B cell (primary cell): ENCODE measurements at regions not wholly inside any gene's neighbourhood (a gene's known extent, or its start where the extent isn't known, plus 50 kb on each side); places are given as distances from the start of the nearest gene placed in this dataset.

Source experiments
- ATAC-seq: fragments of 200-7000 bp; cut with Tn5 transposase; one replicate; pipeline ENCODE4 v1.10.0; 2021; ENCODE audit warnings: low read depth, mild to moderate bottlenecking, moderate number of reproducible peaks, moderate library complexity
- CTCF ChIA-PET: fragments of 350-600 bp; sonication (Branson Sonifier 250); formaldehyde crosslinking; loops from one replicate; lab custom pipeline; 2021; ENCODE audit warnings: antibody characterized with exemption, inconsistent platforms; lab: Charles Lee
- POLR2A ChIA-PET: fragments of 350-600 bp; sonication (Branson Sonifier 250); formaldehyde crosslinking; loops from one replicate; lab custom pipeline; 2021; ENCODE audit warnings: antibody characterized with exemption; lab: Charles Lee
- DNase-seq: peaks from one replicate; pipeline ENCODE4 v3.0.0; 2013
- H2AFZ ChIP-seq: 2 replicates; pipeline ENCODE4 v1.6.1; 2012; ENCODE audit warnings: mild to moderate bottlenecking, low read depth, low read length; ENCODE audit not compliant: insufficient read depth, poor library complexity, severe bottlenecking
- H3K27ac ChIP-seq, 2 donors: 1 replicate in 1 of 2; 2 replicates in 1 of 2; pipeline ENCODE4 v1.5.1; 2012 to 2013; ENCODE audit warnings: low read length in 2 of 2, mild to moderate bottlenecking in 2 of 2, moderate library complexity in 1 of 2
- H3K27me3 ChIP-seq, 4 experiments: fragments of 200-600 bp in 1 of 4; sonication (generic) in 1 of 4; replicated peaks in 1 of 4; 1 replicate in 2 of 4; 2 replicates in 2 of 4; pipeline versions ENCODE4 v1.6.1 to v1.7.0; 2013 to 2016; ENCODE audit warnings: low read length in 3 of 4, mild to moderate bottlenecking in 2 of 4, mixed read lengths in 1 of 4, moderate library complexity in 1 of 4; ENCODE audit not compliant: insufficient read depth in 4 of 4, control insufficient read depth in 3 of 4; ENCODE audit errors: control extremely low read depth in 1 of 4
- H3K36me3 ChIP-seq, 2 experiments: replicated peaks in 1 of 2; 1 replicate in 1 of 2; 2 replicates in 1 of 2; pipeline versions ENCODE4 v1.6.1 to v1.7.1; 2013; ENCODE audit warnings: low read length in 1 of 2; ENCODE audit not compliant: insufficient read depth in 2 of 2, control insufficient read depth in 1 of 2; ENCODE audit errors: control extremely low read depth in 1 of 2, extremely low read depth in 1 of 2
- H3K4me1 ChIP-seq, 2 donors: fragments of 200-600 bp in 1 of 2; sonication (generic) in 1 of 2; 1 replicate in 1 of 2; 2 replicates in 1 of 2; pipeline versions ENCODE4 v1.5.1 to v1.6.1; 2013 to 2017; ENCODE audit warnings: low read length in 2 of 2; ENCODE audit not compliant: control insufficient read depth in 2 of 2, insufficient read depth in 2 of 2
- H3K4me2 ChIP-seq: replicated peaks from 2 replicates; pipeline ENCODE3; 2012; ENCODE audit warnings: mild to moderate bottlenecking, low read depth, low read length; ENCODE audit not compliant: poor library complexity, severe bottlenecking
- H3K4me3 ChIP-seq, 5 experiments: fragments of 200-600 bp in 1 of 5; sonication (generic) in 1 of 5; 1 replicate in 3 of 5; 2 replicates in 2 of 5; pipeline versions ENCODE4 v1.5.1 to v1.7.0; 2011 to 2016; ENCODE audit warnings: low read length in 4 of 5, mild to moderate bottlenecking in 4 of 5, low read depth in 2 of 5, control low read depth in 1 of 5, moderate library complexity in 1 of 5; ENCODE audit not compliant: insufficient read depth in 1 of 5; ENCODE audit errors: control extremely low read depth in 1 of 5, extremely low read depth in 1 of 5
- H3K79me2 ChIP-seq: fragments of 200-600 bp; sonication (generic); one replicate; pipeline ENCODE4 v1.6.0; 2016; ENCODE audit warnings: low read length; ENCODE audit not compliant: control insufficient read depth, insufficient read depth
- H3K9ac ChIP-seq: fragments of 200-600 bp; sonication (generic); 2 replicates; pipeline ENCODE4 v1.6.1; 2017; ENCODE audit warnings: mild to moderate bottlenecking, low read length, moderate library complexity
- H3K9me3 ChIP-seq, 3 donors: one replicate each; pipeline versions ENCODE4 v1.6.1 to v1.7.1; 2013; ENCODE audit warnings: low read length in 2 of 3; ENCODE audit not compliant: control insufficient read depth in 2 of 3, insufficient read depth in 1 of 3; ENCODE audit errors: control extremely low read depth in 1 of 3
- H4K20me1 ChIP-seq: 2 replicates; pipeline ENCODE4 v1.6.0; 2012; ENCODE audit warnings: mild to moderate bottlenecking, low read length; ENCODE audit not compliant: insufficient read depth, control insufficient read depth, poor library complexity, severe bottlenecking
- H3K27ac Mint-ChIP-seq: one replicate; pipeline ENCODE4 v1.8.0; 2021; ENCODE audit warnings: mixed read lengths
- H3K27me3 Mint-ChIP-seq: one replicate; pipeline ENCODE4 v1.8.0; 2021; ENCODE audit warnings: mixed read lengths
- H3K4me1 Mint-ChIP-seq: one replicate; pipeline ENCODE4 v1.8.0; 2021; ENCODE audit warnings: mixed read lengths
- H3K4me3 Mint-ChIP-seq: one replicate; pipeline ENCODE4 v1.8.0; 2021; ENCODE audit warnings: mixed read lengths
- H3K9me3 Mint-ChIP-seq: one replicate; pipeline ENCODE4 v1.8.0; 2022; ENCODE audit warnings: mixed read lengths; ENCODE audit not compliant: insufficient read depth
- EZH2 ChIP-seq: IDR thresholded peaks from 2 replicates; pipeline ENCODE4 v1.6.1; 2012; ENCODE audit warnings: borderline replicate concordance, low read depth, mild to moderate bottlenecking, moderate library complexity, low read length; ENCODE audit not compliant: insufficient read depth, poor library complexity, severe bottlenecking
- WGBS: methylation state at CpG from one replicate; pipeline ENCODE4 v1.1.5; 2013; ENCODE audit warnings: missing lambda C conversion rate; ENCODE audit not compliant: insufficient coverage; 5-methylcytosine and 5-hydroxymethylcytosine counted together
- intact Hi-C: fragments of 100-400 bp; cut with micrococcal nuclease; formaldehyde crosslinking; loops from one replicate; pipeline ENCODE4 v1.10.0; 2022
- TF ChIP-seq, protein P1 (sequence below): fragments of 200-600 bp; IDR thresholded peaks from one replicate; pipeline ENCODE4 v1.8.0; 2022; ENCODE audit warnings: antibody characterized with exemption, mild to moderate bottlenecking

DNA sequence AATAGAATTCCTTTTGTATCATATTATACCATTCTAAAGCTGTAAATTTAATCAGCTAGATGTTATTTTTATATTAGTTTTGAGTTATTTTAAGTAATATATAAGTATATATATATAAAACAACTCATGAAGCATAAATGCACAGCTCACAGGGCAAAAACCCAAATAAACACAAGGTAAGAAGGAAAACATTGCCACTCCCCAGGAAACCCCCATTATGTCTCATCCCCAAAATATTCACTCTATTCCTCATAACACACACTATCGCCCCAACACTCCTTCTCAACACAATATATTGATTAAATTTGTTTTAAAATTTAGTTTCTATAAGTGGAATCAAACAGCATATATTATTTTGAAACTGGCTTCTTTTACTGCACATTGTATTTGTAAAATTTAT is 98.6 kb upstream of the FAM83B start:
- Histone ChIP-seq H3K4me2 (no peak overlapping the region), H3K4me3 (no peak overlapping the region), H3K79me2 (no peaks in the 10 kb centered on the region), H3K27me3 (no peaks in the 10 kb centered on the region), H3K4me1 (no peaks in the 10 kb centered on the region), H3K9ac (no peak overlapping the region), H4K20me1 (no peaks in the 10 kb centered on the region), H3K36me3 (no peaks in the 10 kb centered on the region), H2AFZ (no peak overlapping the region), H3K27ac (no peak overlapping the region), H3K9me3 (peaks cover 0 to 5% (median 0%) of the 10 kb centered on the region in 3 donors)
- Mint-ChIP-seq H3K27me3 (no peaks in the 10 kb centered on the region), H3K4me3 (no peak overlapping the region), H3K27ac (no peak overlapping the region), H3K9me3 (peaks cover 9% of the 10 kb centered on the region), H3K4me1 (no peaks in the 10 kb centered on the region)
- ATAC-seq = no peak
- no peak for DNase-seq
- WGBS = no CpG with 5 or more reads among the region's 1 CpG
- intact Hi-C loops = no loop called here
- TF ChIP-seq EZH2 = no peak
- TF ChIP-seq, protein P1, sequence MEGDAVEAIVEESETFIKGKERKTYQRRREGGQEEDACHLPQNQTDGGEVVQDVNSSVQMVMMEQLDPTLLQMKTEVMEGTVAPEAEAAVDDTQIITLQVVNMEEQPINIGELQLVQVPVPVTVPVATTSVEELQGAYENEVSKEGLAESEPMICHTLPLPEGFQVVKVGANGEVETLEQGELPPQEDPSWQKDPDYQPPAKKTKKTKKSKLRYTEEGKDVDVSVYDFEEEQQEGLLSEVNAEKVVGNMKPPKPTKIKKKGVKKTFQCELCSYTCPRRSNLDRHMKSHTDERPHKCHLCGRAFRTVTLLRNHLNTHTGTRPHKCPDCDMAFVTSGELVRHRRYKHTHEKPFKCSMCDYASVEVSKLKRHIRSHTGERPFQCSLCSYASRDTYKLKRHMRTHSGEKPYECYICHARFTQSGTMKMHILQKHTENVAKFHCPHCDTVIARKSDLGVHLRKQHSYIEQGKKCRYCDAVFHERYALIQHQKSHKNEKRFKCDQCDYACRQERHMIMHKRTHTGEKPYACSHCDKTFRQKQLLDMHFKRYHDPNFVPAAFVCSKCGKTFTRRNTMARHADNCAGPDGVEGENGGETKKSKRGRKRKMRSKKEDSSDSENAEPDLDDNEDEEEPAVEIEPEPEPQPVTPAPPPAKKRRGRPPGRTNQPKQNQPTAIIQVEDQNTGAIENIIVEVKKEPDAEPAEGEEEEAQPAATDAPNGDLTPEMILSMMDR = no peak
- CTCF ChIA-PET = interaction anchor here (1.1 kb wide), 1 partner anchor 26 kb away, joined by 4 read pairs; no protein-coding TSS in a partner anchor
- POLR2A ChIA-PET = no interaction called here

DNA sequence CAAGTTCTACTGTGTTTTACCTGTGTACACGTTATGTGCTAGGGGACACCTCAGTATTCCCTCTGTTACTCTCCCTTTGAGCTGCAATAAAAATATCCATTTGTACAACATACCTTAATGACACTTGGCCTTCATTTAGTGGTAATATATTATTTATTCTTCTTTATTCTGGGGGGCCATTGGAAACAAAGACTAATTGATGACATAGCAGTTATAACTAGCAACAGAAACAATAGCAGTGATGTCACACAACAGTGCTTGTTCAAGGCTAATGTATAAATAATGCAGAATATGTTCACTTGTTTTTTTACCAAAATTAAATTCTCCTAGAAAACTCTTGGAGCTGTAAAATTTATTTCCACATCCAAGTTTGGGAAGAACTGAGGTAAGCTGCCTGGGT is 92.2 kb upstream of the FAM83B start:
- Histone ChIP-seq H3K9ac (no peak overlapping the region), H3K4me2 (no peak overlapping the region), H3K4me1 (no peaks in the 10 kb centered on the region), H3K9me3 (peaks cover 0 to 3% (median 0%) of the 10 kb centered on the region in 3 donors), H3K79me2 (no peaks in the 10 kb centered on the region), H4K20me1 (no peaks in the 10 kb centered on the region), H2AFZ (no peak overlapping the region), H3K27me3 (no peaks in the 10 kb centered on the region), H3K27ac (no peak overlapping the region), H3K4me3 (no peak overlapping the region), H3K36me3 (no peaks in the 10 kb centered on the region)
- Mint-ChIP-seq H3K27ac (no peak overlapping the region), H3K4me1 (no peaks in the 10 kb centered on the region), H3K27me3 (no peaks in the 10 kb centered on the region), H3K4me3 (no peak overlapping the region), H3K9me3 (peaks cover 2% of the 10 kb centered on the region)
- DNase-seq (no peak), ATAC-seq (no peak)
- no peak for TF ChIP-seq EZH2
- TF ChIP-seq, protein P1 = no peak
- no CpG with 5 or more reads among the region's 1 CpG for WGBS
- CTCF ChIA-PET = no interaction called here
- intact Hi-C loops = no loop called here
- POLR2A ChIA-PET = no interaction called here
